Stimulated activated CD4-positive, alpha-beta T cell treated with anti-CD3 and anti-CD28 coated beads, Interleukin-4, amount 100 ng/mL, for 4 hours (primary cell): ENCODE measurements at regions not wholly inside any gene's neighbourhood (a gene's known extent, or its start where the extent isn't known, plus 50 kb on each side); places are given as distances from the start of the nearest gene placed in this dataset.
"Not testable (repeated sequence)": the region's sequence is repeated elsewhere in the genome, so short reads cannot be mapped to it uniquely, and the experiment has no call there.

Experiments
- DNase-seq, 2 experiments: peaks; one replicate each; pipeline ENCODE4 v3.0.0-alpha.2; 2020

- no peak for DNase-seq
Measured at GRCh38 chr4:22573198-22573597, 57.3 kb upstream of the ADGRA3 start.

- DNase-seq = no peak
Measured at GRCh38 chr4:22573641-22574040, 57.8 kb upstream of the ADGRA3 start.

- no peak for DNase-seq
Measured at GRCh38 chr4:22574424-22574823, 58.6 kb upstream of the ADGRA3 start.

- no peak for DNase-seq
Measured at GRCh38 chr4:22574880-22575279, 59.0 kb upstream of the ADGRA3 start.

GRCh38 chr4:22587253-22587652 lies 71.4 kb upstream of the ADGRA3 start:
- no peak for DNase-seq

GRCh38 chr4:22593933-22594332 lies 78.1 kb upstream of the ADGRA3 start:
- no peak for DNase-seq

- DNase-seq = no peak
Measured at GRCh38 chr4:22595684-22596083, 79.8 kb upstream of the ADGRA3 start.

GRCh38 chr4:22596409-22596808 lies 80.5 kb upstream of the ADGRA3 start:
- DNase-seq = no peak

- DNase-seq = no peak
Measured at GRCh38 chr4:22597471-22597870, 81.6 kb upstream of the ADGRA3 start.

- DNase-seq = not testable (repeated sequence)
Measured at GRCh38 chr4:22598113-22599047, 82.5 kb upstream of the ADGRA3 start.

- not testable (repeated sequence) for DNase-seq
Measured at GRCh38 chr4:22599228-22599928, 83.5 kb upstream of the ADGRA3 start.

- not testable (repeated sequence) for DNase-seq
Measured at GRCh38 chr4:22599929-22600432, 84.1 kb upstream of the ADGRA3 start.

GRCh38 chr4:22601638-22602037 lies 85.8 kb upstream of the ADGRA3 start:
- DNase-seq = not testable (repeated sequence)

- peak; percentile 25 to 30 for DNase-seq
Measured at GRCh38 chr4:22607382-22607781, 85.4 kb upstream of the GBA3 start.

- DNase-seq = not testable (repeated sequence)
Measured at GRCh38 chr4:22609951-22610525, 82.7 kb upstream of the GBA3 start.

- DNase-seq = no peak
Measured at GRCh38 chr4:22614114-22614513, 78.6 kb upstream of the GBA3 start.

GRCh38 chr4:22616516-22616915 lies 76.2 kb upstream of the GBA3 start:
- DNase-seq = no peak

- DNase-seq = not testable (repeated sequence)
Measured at GRCh38 chr4:22620144-22620543, 72.6 kb upstream of the GBA3 start.

GRCh38 chr4:22621970-22622369 lies 70.8 kb upstream of the GBA3 start:
- not testable (repeated sequence) for DNase-seq

GRCh38 chr4:22624002-22624401 lies 68.7 kb upstream of the GBA3 start:
- DNase-seq = not testable (repeated sequence)

- DNase-seq = no peak
Measured at GRCh38 chr4:22625311-22625710, 67.4 kb upstream of the GBA3 start.

GRCh38 chr4:22627851-22628250 lies 64.9 kb upstream of the GBA3 start:
- not testable (repeated sequence) for DNase-seq
